SK-N-SH (cell line): ENCODE measurements at regions not wholly inside any gene's neighbourhood (a gene's known extent, or its start where the extent isn't known, plus 50 kb on each side); places are given as distances from the start of the nearest gene placed in this dataset.

Source experiments
- CTCF ChIA-PET: fragments of 300-600, 350-600 bp; formaldehyde crosslinking; extraction: SDS; loops from one replicate; lab custom pipeline; 2021; lab: Yijun Ruan, JAX
- POLR2A ChIA-PET: fragments of 350-600 bp; sonication (Branson Sonifier 250); formaldehyde crosslinking; extraction: SDS; loops from one replicate; lab custom pipeline; 2020; ENCODE audit warnings: antibody characterized with exemption, inconsistent platforms; lab: Yijun Ruan, JAX
- DNase-seq: peaks from one replicate; pipeline ENCODE4 v3.0.0; 2012
- H2AFZ ChIP-seq: fragments of 200-600 bp; sonication (generic); 2 replicates; pipeline ENCODE4 v1.8.1; 2016; ENCODE audit warnings: antibody characterized with exemption, mild to moderate bottlenecking, low read depth
- H3F3A ChIP-seq: fragments of 200-600 bp; sonication (generic); replicated peaks from 2 replicates; pipeline ENCODE3; 2016; ENCODE audit warnings: antibody characterized with exemption, mild to moderate bottlenecking; ENCODE audit not compliant: insufficient read depth
- H3K27ac ChIP-seq, 2 experiments: fragments of 200-500 bp in 1 of 2; fragments of 200-600 bp in 1 of 2; sonication (Bioruptor generic) in 1 of 2; sonication (generic), shearing (Covaris generic) in 1 of 2; 2 replicates each; pipeline versions ENCODE4 v1.5.1 to v1.6.1; 2014 to 2016; ENCODE audit warnings: low read depth in 2 of 2, inconsistent platforms in 1 of 2, low read length in 1 of 2, mild to moderate bottlenecking in 1 of 2, mixed read lengths in 1 of 2
- H3K27me3 ChIP-seq: fragments of 200-600 bp; sonication (generic), shearing (Covaris generic); 2 replicates; pipeline ENCODE4 v1.6.1; 2016; ENCODE audit warnings: mixed run types; ENCODE audit not compliant: insufficient read depth
- H3K36me3 ChIP-seq, 2 experiments: fragments of 200-500 bp in 1 of 2; fragments of 200-600 bp in 1 of 2; sonication (Bioruptor generic) in 1 of 2; sonication (generic) in 1 of 2; replicated peaks in 1 of 2; 2 replicates each; pipeline versions ENCODE3 to v1.5.1; 2014 to 2016; ENCODE audit warnings: low read length in 1 of 2, mild to moderate bottlenecking in 1 of 2; ENCODE audit not compliant: insufficient read depth in 2 of 2, control insufficient read depth in 1 of 2
- H3K4me1 ChIP-seq, 2 experiments: fragments of 200-500 bp in 1 of 2; fragments of 200-600 bp in 1 of 2; sonication (Bioruptor generic) in 1 of 2; sonication (generic), shearing (Covaris generic) in 1 of 2; 2 replicates each; pipeline versions ENCODE4 v1.5.1 to v1.6.1; 2014 to 2016; ENCODE audit warnings: low read depth in 1 of 2, low read length in 1 of 2, mixed run types in 1 of 2; ENCODE audit not compliant: insufficient read depth in 2 of 2, control insufficient read depth in 1 of 2
- H3K4me2 ChIP-seq: fragments of 200-600 bp; sonication (generic), shearing (Covaris generic); 2 replicates; pipeline ENCODE4 v1.6.1; 2017; ENCODE audit warnings: mixed run types
- H3K4me3 ChIP-seq, 2 experiments: fragments of 200-500 bp in 1 of 2; fragments of 200-600 bp in 1 of 2; sonication (Bioruptor generic) in 1 of 2; sonication (generic), shearing (Covaris generic) in 1 of 2; 2 replicates each; pipeline versions ENCODE4 v1.5.1 to v1.8.1; 2014 to 2016; ENCODE audit warnings: low read depth in 2 of 2, inconsistent platforms in 1 of 2, low read length in 1 of 2, mild to moderate bottlenecking in 1 of 2, mixed read lengths in 1 of 2, moderate library complexity in 1 of 2
- H3K79me2 ChIP-seq: fragments of 200-600 bp; sonication (generic); 2 replicates; pipeline ENCODE4 v1.8.1; 2017; ENCODE audit warnings: mild to moderate bottlenecking; ENCODE audit not compliant: insufficient read depth
- H3K9ac ChIP-seq: fragments of 200-600 bp; sonication (generic); 2 replicates; pipeline ENCODE4 v1.6.1; 2017; ENCODE audit warnings: mixed run types
- H3K9me2 ChIP-seq: fragments of 200-600 bp; sonication (generic); 2 replicates; pipeline ENCODE4 v1.6.1; 2017; ENCODE audit warnings: mixed run types
- H3K9me3 ChIP-seq: fragments of 200-600 bp; sonication (generic); 2 replicates; pipeline ENCODE4 v1.6.1; 2017; ENCODE audit warnings: mixed run types, mild to moderate bottlenecking, moderate library complexity
- H4K20me1 ChIP-seq: fragments of 200-600 bp; sonication (generic); 2 replicates; pipeline ENCODE4 v1.6.1; 2017; ENCODE audit warnings: mild to moderate bottlenecking, mixed run types; ENCODE audit not compliant: insufficient read depth
- CHD2 ChIP-seq: fragments of 150-350 bp; IDR thresholded peaks from 2 replicates; pipeline ENCODE4 v1.6.1; 2018; ENCODE audit warnings: low read length; ENCODE audit not compliant: partially characterized antibody
- EP300 ChIP-seq, 2 experiments: IDR thresholded peaks; 2 replicates each; pipeline versions ENCODE4 v1.4.0 to v1.6.1; 2012; ENCODE audit warnings: borderline replicate concordance in 1 of 2, low read depth in 1 of 2, low read length in 1 of 2
- EZH2phosphoT487 ChIP-seq: fragments of 200-600 bp; sonication (generic); IDR thresholded peaks from 2 replicates; pipeline ENCODE4 v1.6.1; 2017; ENCODE audit warnings: low read depth, mixed run types, mild to moderate bottlenecking, antibody characterized with exemption, moderate library complexity, borderline replicate concordance
- FOXJ3 ChIP-seq: sonication (generic); formaldehyde crosslinking; IDR thresholded peaks from 2 replicates; pipeline ENCODE4 v1.5.1; 2020; ENCODE audit warnings: mild to moderate bottlenecking, missing genetic modification reagents
- GABPA ChIP-seq: IDR thresholded peaks from 2 replicates; pipeline ENCODE4 v1.4.0; 2012; ENCODE audit warnings: low read depth, mild to moderate bottlenecking
- JUND ChIP-seq: IDR thresholded peaks from 2 replicates; pipeline ENCODE4 v1.4.0; 2012
- NFIC ChIP-seq: IDR thresholded peaks from 2 replicates; pipeline ENCODE4 v1.4.0; 2012; ENCODE audit warnings: borderline replicate concordance
- NRF1 ChIP-seq: IDR thresholded peaks from 2 replicates; pipeline ENCODE4 v1.6.1; 2012; ENCODE audit warnings: low read depth, mild to moderate bottlenecking, low read length
- POLR2AphosphoS5 ChIP-seq: IDR thresholded peaks from 2 replicates; pipeline ENCODE4 v1.6.1; 2012; ENCODE audit warnings: low read depth, low read length
- RAD21 ChIP-seq: IDR thresholded peaks from 2 replicates; pipeline ENCODE4 v1.6.1; 2012; ENCODE audit warnings: mild to moderate bottlenecking, low read length
- RCOR1 ChIP-seq: fragments of 150-350 bp; IDR thresholded peaks from 2 replicates; pipeline ENCODE4 v1.6.1; 2017; ENCODE audit warnings: antibody characterized with exemption, low read length
- RFX5 ChIP-seq: IDR thresholded peaks from 2 replicates; pipeline ENCODE4 v1.6.1; 2012; ENCODE audit warnings: mild to moderate bottlenecking, improper control_type of control experiment, low read length
- RXRA ChIP-seq: IDR thresholded peaks from 2 replicates; pipeline ENCODE4 v1.4.0; 2012; ENCODE audit warnings: low read depth, mild to moderate bottlenecking, borderline replicate concordance
- TAF1 ChIP-seq: IDR thresholded peaks from 2 replicates; pipeline ENCODE4 v1.6.1; 2012; ENCODE audit warnings: low read depth, mild to moderate bottlenecking, low read length, moderate library complexity, borderline replicate concordance
- TEAD4 ChIP-seq: IDR thresholded peaks from 2 replicates; pipeline ENCODE4 v1.4.0; 2012; ENCODE audit warnings: mild to moderate bottlenecking, borderline replicate concordance; ENCODE audit not compliant: insufficient read depth
- YY1 ChIP-seq: IDR thresholded peaks from 2 replicates; pipeline ENCODE4 v1.4.0; 2012; ENCODE audit warnings: low read depth, mild to moderate bottlenecking
- WGBS: methylation state at CpG from one replicate; pipeline ENCODE4 v1.1.6; 2017; ENCODE audit warnings: low lambda C conversion rate; 5-methylcytosine and 5-hydroxymethylcytosine counted together
- TF ChIP-seq, protein P1 (sequence below): fragments of 150-350 bp; IDR thresholded peaks from 2 replicates; pipeline ENCODE4 v1.6.1; 2017; ENCODE audit warnings: antibody characterized with exemption, low read length, low read depth, borderline replicate concordance
- TF ChIP-seq, protein P2 (sequence below): IDR thresholded peaks from 2 replicates; pipeline ENCODE4 v1.4.0; 2012; ENCODE audit warnings: low read depth
- TF ChIP-seq, protein P3 (sequence below): fragments of 200-600 bp; sonication (generic); IDR thresholded peaks from 2 replicates; pipeline ENCODE4 v1.6.1; 2017; ENCODE audit warnings: antibody characterized with exemption, mild to moderate bottlenecking, moderate library complexity
- TF ChIP-seq, protein P4 (sequence below): IDR thresholded peaks from 2 replicates; pipeline ENCODE4; 2012

DNA sequence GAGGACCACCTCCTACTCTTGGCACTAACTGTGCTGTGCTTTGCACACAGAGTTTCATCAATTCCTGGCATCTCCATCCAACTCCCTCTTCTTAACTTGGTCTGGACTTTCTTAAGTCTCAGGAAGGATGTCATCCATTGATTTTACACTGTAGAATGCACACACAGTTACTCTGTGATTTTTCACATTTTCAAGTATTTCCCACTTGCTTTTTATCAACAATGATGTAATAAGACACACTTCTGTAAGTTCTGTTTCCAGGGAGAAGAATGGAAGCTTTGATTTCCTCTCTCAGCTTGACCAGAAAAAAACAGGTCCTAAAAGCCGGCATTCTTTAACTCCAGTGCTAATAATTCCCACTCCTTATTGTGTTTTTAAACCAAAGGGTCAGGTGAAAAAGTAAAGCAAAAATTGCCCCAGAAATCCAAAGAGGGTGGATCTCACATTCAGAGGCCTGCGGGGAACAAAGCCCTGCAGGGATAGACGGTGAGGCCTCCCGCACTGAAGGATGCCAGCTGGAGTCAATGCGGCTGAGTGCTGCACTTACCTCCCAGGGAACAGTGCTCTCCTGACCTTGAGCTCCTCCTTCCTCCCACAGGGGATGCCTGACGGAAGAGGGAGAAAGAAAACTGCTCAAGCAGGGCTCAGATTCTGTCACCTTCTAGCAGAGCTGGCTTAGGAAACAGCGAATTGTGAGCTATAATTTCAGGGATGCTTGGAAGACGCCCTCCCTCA is 83.1 kb downstream of the PDCL3 start:
- Histone ChIP-seq H3F3A (no peaks in the 10 kb centered on the region), H4K20me1 (no peaks in the 10 kb centered on the region), H3K9ac (no peak overlapping the region), H3K4me2 (no peak overlapping the region), H3K9me3 (no peaks in the 10 kb centered on the region), H2AFZ (no peak overlapping the region), H3K27me3 (no peaks in the 10 kb centered on the region), H3K9me2 (no peaks in the 10 kb centered on the region), H3K27ac (no peak overlapping the region), H3K4me3 (no peak overlapping the region), H3K4me1 (no peaks in the 10 kb centered on the region), H3K36me3 (no peaks in the 10 kb centered on the region), H3K79me2 (no peaks in the 10 kb centered on the region)
- ChIA-PET CTCF (interaction anchor here (1.2 kb wide), 1 partner anchor 303 kb away, joined by 3 read pairs; no protein-coding TSS in a partner anchor), POLR2A (no interaction called here)
- TF ChIP-seq RCOR1 (no peak), CHD2 (no peak), EP300 (IDR thresholded peaks at IDR 0.05; ENCODE audit: borderline replicate concordance in 1 of 2, low read depth in 1 of 2, low read length in 1 of 2) (no peak), RFX5 (no peak), FOXJ3 (CRISPR knock-in tag) (no peak), NFIC (no peak), TEAD4 (no peak), TAF1 (no peak), POLR2AphosphoS5 (no peak), RXRA (no peak), GABPA (no peak), JUND (no peak), NRF1 (no peak), RAD21 (no peak), EZH2phosphoT487 (no peak), YY1 (no peak)
- TF ChIP-seq, protein P1, sequence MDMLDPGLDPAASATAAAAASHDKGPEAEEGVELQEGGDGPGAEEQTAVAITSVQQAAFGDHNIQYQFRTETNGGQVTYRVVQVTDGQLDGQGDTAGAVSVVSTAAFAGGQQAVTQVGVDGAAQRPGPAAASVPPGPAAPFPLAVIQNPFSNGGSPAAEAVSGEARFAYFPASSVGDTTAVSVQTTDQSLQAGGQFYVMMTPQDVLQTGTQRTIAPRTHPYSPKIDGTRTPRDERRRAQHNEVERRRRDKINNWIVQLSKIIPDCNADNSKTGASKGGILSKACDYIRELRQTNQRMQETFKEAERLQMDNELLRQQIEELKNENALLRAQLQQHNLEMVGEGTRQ = no peak
- TF ChIP-seq, protein P2, sequence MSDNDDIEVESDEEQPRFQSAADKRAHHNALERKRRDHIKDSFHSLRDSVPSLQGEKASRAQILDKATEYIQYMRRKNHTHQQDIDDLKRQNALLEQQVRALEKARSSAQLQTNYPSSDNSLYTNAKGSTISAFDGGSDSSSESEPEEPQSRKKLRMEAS = no peak
- TF ChIP-seq, protein P3, sequence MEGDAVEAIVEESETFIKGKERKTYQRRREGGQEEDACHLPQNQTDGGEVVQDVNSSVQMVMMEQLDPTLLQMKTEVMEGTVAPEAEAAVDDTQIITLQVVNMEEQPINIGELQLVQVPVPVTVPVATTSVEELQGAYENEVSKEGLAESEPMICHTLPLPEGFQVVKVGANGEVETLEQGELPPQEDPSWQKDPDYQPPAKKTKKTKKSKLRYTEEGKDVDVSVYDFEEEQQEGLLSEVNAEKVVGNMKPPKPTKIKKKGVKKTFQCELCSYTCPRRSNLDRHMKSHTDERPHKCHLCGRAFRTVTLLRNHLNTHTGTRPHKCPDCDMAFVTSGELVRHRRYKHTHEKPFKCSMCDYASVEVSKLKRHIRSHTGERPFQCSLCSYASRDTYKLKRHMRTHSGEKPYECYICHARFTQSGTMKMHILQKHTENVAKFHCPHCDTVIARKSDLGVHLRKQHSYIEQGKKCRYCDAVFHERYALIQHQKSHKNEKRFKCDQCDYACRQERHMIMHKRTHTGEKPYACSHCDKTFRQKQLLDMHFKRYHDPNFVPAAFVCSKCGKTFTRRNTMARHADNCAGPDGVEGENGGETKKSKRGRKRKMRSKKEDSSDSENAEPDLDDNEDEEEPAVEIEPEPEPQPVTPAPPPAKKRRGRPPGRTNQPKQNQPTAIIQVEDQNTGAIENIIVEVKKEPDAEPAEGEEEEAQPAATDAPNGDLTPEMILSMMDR = no peak
- TF ChIP-seq, protein P4, sequence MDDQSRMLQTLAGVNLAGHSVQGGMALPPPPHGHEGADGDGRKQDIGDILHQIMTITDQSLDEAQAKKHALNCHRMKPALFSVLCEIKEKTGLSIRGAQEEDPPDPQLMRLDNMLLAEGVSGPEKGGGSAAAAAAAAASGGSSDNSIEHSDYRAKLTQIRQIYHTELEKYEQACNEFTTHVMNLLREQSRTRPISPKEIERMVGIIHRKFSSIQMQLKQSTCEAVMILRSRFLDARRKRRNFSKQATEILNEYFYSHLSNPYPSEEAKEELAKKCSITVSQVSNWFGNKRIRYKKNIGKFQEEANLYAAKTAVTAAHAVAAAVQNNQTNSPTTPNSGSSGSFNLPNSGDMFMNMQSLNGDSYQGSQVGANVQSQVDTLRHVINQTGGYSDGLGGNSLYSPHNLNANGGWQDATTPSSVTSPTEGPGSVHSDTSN = no peak
- WGBS = 54% methylated on average over 8 of the region's 8 CpGs
- no peak for DNase-seq
